Stimulated activated CD4-positive, alpha-beta T cell treated with anti-CD3 and anti-CD28 coated beads, Interleukin-1b, Interleukin-23, amount 100 ng/mL, for 48 hours (primary cell): ENCODE measurements at regions not wholly inside any gene's neighbourhood (a gene's known extent, or its start where the extent isn't known, plus 50 kb on each side); places are given as distances from the start of the nearest gene placed in this dataset.

ENCODE experiments used
- DNase-seq: peaks from one replicate; pipeline ENCODE4 v3.0.0-alpha.2; 2020

- no peak for DNase-seq
Measured at GRCh38 chr1:58914925-58915324, 131.1 kb upstream of the JUN start.

- DNase-seq: no peak
Measured at GRCh38 chr1:58917436-58917835, 133.6 kb upstream of the JUN start.

DNA sequence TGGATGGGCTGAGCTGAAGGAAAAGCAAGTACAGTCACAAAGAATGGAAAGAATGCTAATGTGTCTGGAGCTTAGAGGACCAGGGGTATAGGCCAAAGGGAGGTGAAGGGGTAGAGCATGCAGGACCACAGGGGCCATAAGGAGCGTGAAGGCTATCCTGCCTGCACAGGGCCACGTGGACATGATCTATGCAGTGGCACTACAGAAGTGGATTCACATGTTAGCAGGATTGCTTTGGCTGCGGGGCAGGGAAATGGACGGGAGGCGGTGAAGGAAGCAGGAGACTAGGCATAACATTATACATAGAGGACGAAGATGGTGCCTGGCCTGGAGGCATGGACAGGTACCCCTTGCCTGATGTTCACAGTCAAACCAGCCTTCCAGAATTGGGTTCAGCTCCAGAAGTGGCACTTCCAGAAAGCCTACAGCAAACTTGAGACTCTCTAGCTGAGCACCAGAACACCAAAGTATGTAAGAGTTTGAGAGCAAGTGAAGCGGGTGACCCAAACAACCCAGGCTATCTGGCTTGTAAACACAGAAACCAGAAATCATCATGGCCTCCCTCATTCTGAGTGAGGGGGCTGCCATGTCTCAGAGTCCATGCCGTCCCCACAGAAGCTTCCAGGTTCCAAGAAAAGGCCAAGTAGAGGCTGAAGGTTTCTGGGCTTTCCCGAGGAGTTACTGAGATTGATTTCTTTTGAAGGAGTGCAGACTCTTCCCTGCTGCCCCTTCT, 135.5 kb upstream of the JUN start:
- DNase-seq: no peak

DNA sequence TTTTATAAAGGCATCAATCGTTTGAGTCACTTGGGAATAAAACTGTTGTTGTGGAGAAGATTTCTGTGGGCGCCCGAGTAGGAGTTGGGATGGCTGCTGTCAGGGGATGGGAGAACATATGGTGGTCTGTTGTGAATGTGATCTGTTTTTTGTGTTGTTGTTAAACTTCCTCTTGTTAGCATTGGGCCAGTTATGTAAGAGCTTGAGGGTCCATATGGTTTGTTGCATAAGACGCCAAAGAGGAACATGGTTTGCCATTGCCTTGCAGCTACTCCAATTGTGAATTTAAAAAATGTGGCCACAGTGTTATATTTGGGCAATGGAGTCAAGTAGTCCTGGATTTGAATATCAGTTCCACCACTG, 136.1 kb upstream of the JUN start:
- no peak for DNase-seq

- no peak for DNase-seq
Measured at GRCh38 chr1:58921342-58921741, 137.5 kb upstream of the JUN start.

DNA sequence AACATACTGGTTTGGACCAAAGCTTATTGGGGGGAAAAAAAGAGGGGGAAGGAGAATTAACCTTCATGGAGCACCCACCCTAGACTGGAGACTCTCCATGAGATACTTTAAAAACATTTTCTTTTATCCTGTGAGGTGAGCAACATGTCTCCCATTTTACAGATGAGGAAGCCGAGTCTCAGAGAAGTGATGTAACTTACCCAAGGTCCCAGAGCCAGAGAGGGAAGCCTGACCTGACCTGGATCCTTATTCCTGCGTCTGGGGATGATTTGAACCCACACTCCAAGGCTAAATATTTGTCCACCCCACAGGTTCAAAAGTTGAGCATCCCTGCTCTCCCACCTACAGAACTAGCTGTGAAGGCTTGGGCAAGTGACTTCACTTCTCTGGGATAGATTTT, 137.9 kb upstream of the JUN start:
- no peak for DNase-seq

- peak; percentile 72 for DNase-seq
Measured at GRCh38 chr1:58922302-58923089, 138.6 kb upstream of the JUN start.

- no peak for DNase-seq
Measured at GRCh38 chr1:58923090-58923470, 139.2 kb upstream of the JUN start.

- no peak for DNase-seq
Measured at GRCh38 chr1:58924016-58924565, 140.2 kb upstream of the JUN start.

DNA sequence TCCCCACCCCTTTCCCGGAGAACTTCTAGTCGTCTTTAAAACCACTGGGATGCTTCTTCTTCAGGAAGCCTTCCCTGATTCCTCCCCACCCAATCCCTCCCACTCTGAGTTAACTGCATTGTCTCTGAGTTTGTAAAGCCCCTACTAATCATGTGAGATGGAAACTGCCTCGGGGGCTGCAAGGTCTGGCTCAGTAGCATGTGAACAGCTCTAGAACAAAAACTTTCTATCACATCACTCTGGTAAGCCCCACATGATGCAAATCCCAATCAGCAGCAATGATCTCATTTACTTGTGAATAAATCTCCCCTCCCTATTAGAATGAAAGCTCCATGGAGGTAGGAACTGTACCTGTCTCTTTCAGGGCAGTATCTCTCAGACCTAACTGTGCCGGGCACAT, 141.0 kb upstream of the JUN start:
- DNase-seq: no peak

- no peak for DNase-seq
Measured at GRCh38 chr1:58925247-58925646, 141.4 kb upstream of the JUN start.

- no peak for DNase-seq
Measured at GRCh38 chr1:58926152-58926551, 142.3 kb upstream of the JUN start.

GRCh38 chr1:58927041-58927721, 143.3 kb upstream of the JUN start:
- no peak for DNase-seq

GRCh38 chr1:58927722-58928085, 143.9 kb upstream of the JUN start:
- DNase-seq: no peak

DNA sequence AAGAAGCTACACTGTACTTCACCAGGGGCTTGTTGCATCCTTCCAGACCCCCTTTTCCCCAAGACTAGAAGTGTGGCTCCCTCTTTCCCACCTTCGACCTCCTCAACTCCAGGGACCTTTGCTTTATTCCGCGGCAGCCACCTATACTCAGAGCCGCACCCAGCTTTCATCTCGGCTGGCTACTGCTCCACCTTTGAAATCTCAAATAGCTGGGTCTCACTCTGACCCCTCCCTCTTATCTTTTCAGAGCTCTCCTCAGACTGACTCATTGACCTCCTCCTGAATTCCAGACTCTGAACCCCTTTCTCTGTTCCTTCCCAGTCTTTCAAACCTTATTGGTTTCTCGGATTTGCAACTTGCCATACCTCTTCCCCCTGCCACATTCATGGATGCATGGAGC, 144.7 kb upstream of the JUN start:
- no peak for DNase-seq

- DNase-seq: peak; percentile 56
Measured at GRCh38 chr1:58929671-58930325, 146.0 kb upstream of the JUN start.

GRCh38 chr1:58931024-58931423, 147.2 kb upstream of the JUN start:
- no peak for DNase-seq

GRCh38 chr1:58931756-58932155, 147.9 kb upstream of the JUN start:
- DNase-seq: no peak

DNA sequence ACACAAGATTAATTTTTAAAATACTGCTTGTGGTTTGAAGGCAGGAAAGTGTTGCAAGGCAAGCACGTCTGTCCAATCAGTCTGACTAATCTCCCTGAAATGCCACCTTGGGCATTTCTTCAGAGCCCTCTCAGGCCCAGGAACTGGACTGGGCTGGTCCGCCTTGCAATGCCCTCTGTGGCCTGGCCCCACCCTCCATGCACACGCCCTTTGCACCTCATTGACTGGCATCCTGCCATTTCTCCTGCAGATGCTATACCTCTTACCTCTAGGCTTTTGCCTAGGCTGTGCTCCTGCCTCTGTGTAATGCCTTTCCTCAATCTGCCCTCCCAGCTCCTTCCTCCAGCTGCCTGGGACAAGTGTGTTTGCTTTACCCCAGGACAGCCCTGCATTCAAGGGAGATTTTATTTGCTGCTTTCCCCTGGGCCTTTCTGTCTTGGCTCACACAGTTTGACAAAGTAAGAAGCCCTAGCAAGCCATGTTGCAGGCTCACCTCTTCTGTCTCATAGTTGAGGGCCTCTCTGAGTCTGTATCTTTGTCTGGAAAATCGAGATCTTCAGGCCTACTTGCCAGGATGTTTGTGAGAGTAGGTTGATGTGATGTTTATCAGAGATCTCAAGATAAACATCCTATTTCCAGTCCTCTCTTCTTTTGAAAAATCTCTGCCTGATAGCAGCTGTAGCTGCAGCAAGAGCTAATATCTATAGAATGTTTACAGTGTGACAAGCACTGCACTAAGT, 149.2 kb upstream of the JUN start:
- DNase-seq: no peak

DNA sequence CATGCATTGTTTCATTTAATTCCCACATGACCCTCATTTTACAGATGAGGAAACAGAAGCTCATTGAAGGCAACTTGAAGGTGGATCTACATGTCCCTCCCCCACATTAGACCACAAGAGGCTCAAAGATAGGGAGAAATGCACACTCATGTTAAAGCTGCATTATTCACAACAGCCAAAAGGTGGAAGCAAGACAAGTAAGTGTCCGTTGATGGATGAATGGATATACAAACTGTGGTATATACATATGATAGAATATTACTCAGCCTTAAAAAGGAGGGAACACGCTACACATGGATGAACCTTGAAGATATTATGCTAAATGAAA, 149.7 kb upstream of the JUN start:
- DNase-seq: no peak

DNA sequence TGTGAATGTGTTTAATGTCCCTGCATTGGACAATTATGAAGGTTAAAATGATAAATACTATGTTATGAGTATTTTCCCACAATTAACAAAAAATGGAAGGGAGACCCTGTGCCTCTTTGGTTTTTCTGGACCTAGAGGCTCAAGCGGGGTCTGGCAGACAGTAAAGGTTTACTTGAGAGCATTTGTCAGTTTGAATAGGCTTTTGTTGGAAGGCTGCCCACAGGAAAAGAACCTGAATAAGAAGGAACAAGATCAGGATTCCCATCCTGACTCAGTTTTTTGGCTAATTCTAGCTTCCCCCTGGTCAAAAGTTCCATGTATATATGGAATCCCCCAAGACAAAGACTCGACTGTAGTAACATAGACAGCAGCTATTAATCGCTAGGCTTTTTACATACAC, 150.9 kb upstream of the JUN start:
- DNase-seq: no peak

GRCh38 chr1:58936973-58937372, 153.1 kb upstream of the JUN start:
- DNase-seq: no peak

GRCh38 chr1:58939146-58939545, 155.3 kb upstream of the JUN start:
- DNase-seq: no peak
